Mucosa of descending colon (tissue), 3 donors: ENCODE measurements at regions not wholly inside any gene's neighbourhood (a gene's known extent, or its start where the extent isn't known, plus 50 kb on each side); places are given as distances from the start of the nearest gene placed in this dataset.

Experiments
- ATAC-seq: fragments of 200-7000 bp; cut with Tn5 transposase; one replicate; pipeline ENCODE4 v1.9.1; 2020; ENCODE audit warnings: mild to moderate bottlenecking, moderate library complexity
- DNase-seq, 3 donors: peaks; one replicate each; pipeline ENCODE4 v3.0.0-alpha.2; 2020
- H3K36me3 ChIP-seq: fragments of 200-600 bp; one replicate; pipeline ENCODE4 v1.8.0; 2021; ENCODE audit warnings: low read depth, mild to moderate bottlenecking
- H3K4me1 ChIP-seq: fragments of 200-600 bp; one replicate; pipeline ENCODE4 v1.8.0; 2021; ENCODE audit warnings: low read depth, mild to moderate bottlenecking
- H3K4me3 ChIP-seq: fragments of 200-600 bp; one replicate; pipeline ENCODE4 v1.8.0; 2021; ENCODE audit warnings: mild to moderate bottlenecking
- H3K9me3 ChIP-seq: fragments of 200-600 bp; one replicate; pipeline ENCODE4 v1.8.0; 2021; ENCODE audit warnings: mild to moderate bottlenecking
- CTCF ChIP-seq: fragments of 200-600 bp; IDR thresholded peaks from one replicate; pipeline ENCODE4 v1.8.0; 2022; ENCODE audit warnings: antibody characterized with exemption, mild to moderate bottlenecking
- intact Hi-C, 2 donors: fragments of 100-400 bp; cut with DNase I in 1 of 2; cut with micrococcal nuclease in 1 of 2; formaldehyde crosslinking; loops; one replicate each; pipeline versions ENCODE4 v1.11.0 to v1.11.1; 2022; cut with DNase I, micrococcal nuclease
- donor health status: DM: no; HTN: no; CAD: no; lungs with moderate emphysema.
- donor health status: DM: no; HTN: no; CAD: no.
- donor health status: DM: no; HTN: yes; CAD: no.

- intact Hi-C loops = no loop called here
- DNase-seq = no peak
- Histone ChIP-seq H3K4me3 (no peak overlapping the region), H3K4me1 (no peaks in the 10 kb centered on the region), H3K9me3 (no peaks in the 10 kb centered on the region), H3K36me3 (no peaks in the 10 kb centered on the region)
- no peak for ATAC-seq
- no peak for TF ChIP-seq CTCF
Observed at GRCh38 chr3:18917923-18918322, 230.4 kb upstream of the KCNH8 start.

- TF ChIP-seq CTCF = no peak
- DNase-seq = no peak
- ATAC-seq = no peak
- intact Hi-C loops = no loop called here
- Histone ChIP-seq H3K4me3 (no peak overlapping the region), H3K36me3 (no peaks in the 10 kb centered on the region), H3K4me1 (no peaks in the 10 kb centered on the region), H3K9me3 (no peaks in the 10 kb centered on the region)
Observed at GRCh38 chr3:18902081-18902793, 246.1 kb upstream of the KCNH8 start.

- Histone ChIP-seq H3K4me1 (no peaks in the 10 kb centered on the region), H3K4me3 (no peak overlapping the region), H3K9me3 (no peaks in the 10 kb centered on the region), H3K36me3 (no peaks in the 10 kb centered on the region)
- intact Hi-C loops = no loop called here
- DNase-seq = no peak
- no peak for ATAC-seq
- TF ChIP-seq CTCF = no peak
Observed at GRCh38 chr3:18901571-18901970, 246.7 kb upstream of the KCNH8 start.

GRCh38 chr3:18900994-18901393 lies 247.3 kb upstream of the KCNH8 start:
- Histone ChIP-seq H3K4me1 (no peaks in the 10 kb centered on the region), H3K4me3 (no peak overlapping the region), H3K9me3 (no peaks in the 10 kb centered on the region), H3K36me3 (no peaks in the 10 kb centered on the region)
- DNase-seq = peak in 1 of 3 donors; percentile 4
- ATAC-seq = no peak
- intact Hi-C loops = no loop called here
- TF ChIP-seq CTCF = no peak

- Histone ChIP-seq H3K36me3 (no peaks in the 10 kb centered on the region), H3K4me3 (no peak overlapping the region), H3K4me1 (no peaks in the 10 kb centered on the region), H3K9me3 (no peaks in the 10 kb centered on the region)
- ATAC-seq (no peak), DNase-seq (no peak)
- no peak for TF ChIP-seq CTCF
- intact Hi-C loops = no loop called here
Observed at GRCh38 chr3:18898911-18899310, 249.4 kb upstream of the KCNH8 start.

- Histone ChIP-seq H3K4me1 (no peaks in the 10 kb centered on the region), H3K4me3 (no peak overlapping the region), H3K36me3 (no peaks in the 10 kb centered on the region), H3K9me3 (no peaks in the 10 kb centered on the region)
- intact Hi-C loops = no loop called here
- no peak for TF ChIP-seq CTCF
- ATAC-seq (no peak), DNase-seq (no peak)
Observed at GRCh38 chr3:18892756-18893155, 255.6 kb upstream of the KCNH8 start.
